Lung (tissue), 11 donors: ENCODE measurements at regions not wholly inside any gene's neighbourhood (a gene's known extent, or its start where the extent isn't known, plus 50 kb on each side); places are given as distances from the start of the nearest gene placed in this dataset.

Experiments used
- ATAC-seq: fragments of 200-7000 bp; cut with Tn5 transposase; one replicate; pipeline ENCODE4 v1.9.1; 2020; ENCODE audit warnings: moderate number of reproducible peaks; ENCODE audit not compliant: insufficient read depth, low FRiP score
- DNase-seq, 3 donors: peaks; one replicate each; pipeline ENCODE4 v3.0.0-alpha.2; 2013 to 2017
- H3K27ac ChIP-seq, 2 donors: one replicate each; pipeline ENCODE4 v1.5.1; 2013; ENCODE audit warnings: mild to moderate bottlenecking in 2 of 2, moderate library complexity in 2 of 2, control low read depth in 1 of 2, inconsistent platforms in 1 of 2, low read depth in 1 of 2, low read length in 1 of 2
- H3K27me3 ChIP-seq, 3 donors: one replicate each; pipeline ENCODE4 v1.5.1; 2013; ENCODE audit warnings: low read length in 2 of 3; ENCODE audit not compliant: control insufficient read depth in 3 of 3, insufficient read depth in 3 of 3
- H3K36me3 ChIP-seq, 4 donors: one replicate each; pipeline ENCODE4 v1.5.1; 2013; ENCODE audit warnings: low read length in 4 of 4, mild to moderate bottlenecking in 1 of 4, moderate library complexity in 1 of 4; ENCODE audit not compliant: control insufficient read depth in 4 of 4, insufficient read depth in 4 of 4
- H3K4me1 ChIP-seq, 5 donors: one replicate each; pipeline ENCODE4 v1.5.1; 2013; ENCODE audit warnings: low read length in 5 of 5, mild to moderate bottlenecking in 2 of 5, moderate library complexity in 1 of 5; ENCODE audit not compliant: control insufficient read depth in 5 of 5, insufficient read depth in 5 of 5
- H3K4me3 ChIP-seq: one replicate; pipeline ENCODE4 v1.5.1; 2013; ENCODE audit warnings: mild to moderate bottlenecking, control low read depth, moderate library complexity
- H3K9ac ChIP-seq, 2 donors: one replicate each; pipeline ENCODE4 v1.5.1; 2013; ENCODE audit warnings: low read length in 2 of 2, control low read depth in 1 of 2; ENCODE audit not compliant: insufficient read depth in 1 of 2
- H3K9me3 ChIP-seq, 4 donors: one replicate each; pipeline ENCODE4 v1.5.1; 2013; ENCODE audit warnings: low read length in 3 of 4, mild to moderate bottlenecking in 1 of 4, moderate library complexity in 1 of 4; ENCODE audit not compliant: control insufficient read depth in 4 of 4, insufficient read depth in 3 of 4
- WGBS, 2 donors: extraction: QIAGEN DNeasy Blood & Tissue Kit; methylation state at CpG; one replicate each; pipeline ENCODE4 v1.1.7; 2013; 5-methylcytosine and 5-hydroxymethylcytosine counted together
- TF ChIP-seq, protein P1 (sequence below): IDR thresholded peaks from 2 replicates; pipeline ENCODE4 v1.5.1; 2012; ENCODE audit warnings: mild to moderate bottlenecking; ENCODE audit errors: control extremely low read depth, extremely low read depth
- donor health status: control.
- donor health status: control.
- donor health status: Bipolar disorder and iron deficiency.
- donor health status: healthy.
- donor health status: DM: yes; HTN: yes; CAD: no.

- no peak overlapping the region for H3K9ac ChIP-seq
- no peaks in the 10 kb centered on the region for H3K4me1 ChIP-seq
- H3K27ac ChIP-seq: no peak overlapping the region
- no peaks in the 10 kb centered on the region for H3K36me3 ChIP-seq
- DNase-seq (no peak), ATAC-seq (no peak)
- H3K27me3 ChIP-seq: no peaks in the 10 kb centered on the region
- H3K4me3 ChIP-seq: no peak overlapping the region
- peaks cover 0 to 2% (median 0%) of the 10 kb centered on the region in 4 donors for H3K9me3 ChIP-seq
- TF ChIP-seq, protein P1, sequence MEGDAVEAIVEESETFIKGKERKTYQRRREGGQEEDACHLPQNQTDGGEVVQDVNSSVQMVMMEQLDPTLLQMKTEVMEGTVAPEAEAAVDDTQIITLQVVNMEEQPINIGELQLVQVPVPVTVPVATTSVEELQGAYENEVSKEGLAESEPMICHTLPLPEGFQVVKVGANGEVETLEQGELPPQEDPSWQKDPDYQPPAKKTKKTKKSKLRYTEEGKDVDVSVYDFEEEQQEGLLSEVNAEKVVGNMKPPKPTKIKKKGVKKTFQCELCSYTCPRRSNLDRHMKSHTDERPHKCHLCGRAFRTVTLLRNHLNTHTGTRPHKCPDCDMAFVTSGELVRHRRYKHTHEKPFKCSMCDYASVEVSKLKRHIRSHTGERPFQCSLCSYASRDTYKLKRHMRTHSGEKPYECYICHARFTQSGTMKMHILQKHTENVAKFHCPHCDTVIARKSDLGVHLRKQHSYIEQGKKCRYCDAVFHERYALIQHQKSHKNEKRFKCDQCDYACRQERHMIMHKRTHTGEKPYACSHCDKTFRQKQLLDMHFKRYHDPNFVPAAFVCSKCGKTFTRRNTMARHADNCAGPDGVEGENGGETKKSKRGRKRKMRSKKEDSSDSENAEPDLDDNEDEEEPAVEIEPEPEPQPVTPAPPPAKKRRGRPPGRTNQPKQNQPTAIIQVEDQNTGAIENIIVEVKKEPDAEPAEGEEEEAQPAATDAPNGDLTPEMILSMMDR: no peak
Observed at GRCh38 chr4:26214994-26215393, 105.8 kb upstream of the RBPJ start.

DNA sequence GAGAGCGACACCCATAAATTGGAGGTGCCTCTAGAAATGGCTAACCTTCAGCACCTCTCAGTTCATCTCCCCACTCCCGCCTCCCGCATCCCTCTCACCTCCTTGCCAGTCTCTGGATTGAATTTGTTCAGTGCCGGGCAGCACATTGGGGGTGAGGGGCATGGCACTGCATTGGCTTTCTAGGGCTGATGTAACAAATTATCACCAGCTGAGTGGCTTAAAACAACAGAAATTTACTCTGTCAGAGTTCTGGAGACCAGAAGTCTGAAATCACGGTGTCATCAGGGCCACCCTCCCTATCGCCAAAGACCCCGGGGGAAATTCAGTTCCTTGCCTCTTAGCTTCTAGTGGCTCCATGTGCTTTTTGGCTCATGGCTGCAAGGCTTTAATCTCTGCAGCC lies 105.1 kb upstream of the RBPJ start:
- ATAC-seq (no peak), DNase-seq (no peak)
- Histone ChIP-seq H3K9me3 (peaks cover 0 to 2% (median 0%) of the 10 kb centered on the region in 4 donors), H3K27ac (no peak overlapping the region), H3K36me3 (no peaks in the 10 kb centered on the region), H3K9ac (no peak overlapping the region), H3K4me3 (no peak overlapping the region), H3K4me1 (no peaks in the 10 kb centered on the region), H3K27me3 (no peaks in the 10 kb centered on the region)
- TF ChIP-seq, protein P1: no peak
- 77 to 92% methylated on average over 7 of the region's 7 CpGs for WGBS, 2 donors

GRCh38 chr4:26217481-26217880 lies 103.3 kb upstream of the RBPJ start:
- no peak overlapping the region for H3K9ac ChIP-seq
- no peaks in the 10 kb centered on the region for H3K27me3 ChIP-seq
- H3K4me3 ChIP-seq: no peak overlapping the region
- H3K27ac ChIP-seq: no peak overlapping the region
- ATAC-seq: no peak
- WGBS, 2 donors: 93 to 94% methylated on average over 6 of the region's 6 CpGs
- no peaks in the 10 kb centered on the region for H3K4me1 ChIP-seq
- H3K36me3 ChIP-seq: no peaks in the 10 kb centered on the region
- H3K9me3 ChIP-seq: peaks cover 0 to 2% (median 0%) of the 10 kb centered on the region in 4 donors
- no peak for DNase-seq
- TF ChIP-seq, protein P1: no peak

GRCh38 chr4:26217961-26218676 lies 102.7 kb upstream of the RBPJ start:
- DNase-seq (no peak), ATAC-seq (peak; percentile 36)
- peaks cover 0 to 2% (median 0%) of the 10 kb centered on the region in 4 donors for H3K9me3 ChIP-seq
- H3K27me3 ChIP-seq: no peaks in the 10 kb centered on the region
- WGBS, 2 donors: 61 to 68% methylated on average over 16 of the region's 16 CpGs
- no peaks in the 10 kb centered on the region for H3K36me3 ChIP-seq
- no peak overlapping the region for H3K9ac ChIP-seq
- H3K4me1 ChIP-seq: no peaks in the 10 kb centered on the region
- TF ChIP-seq, protein P1: no peak
- H3K4me3 ChIP-seq: no peak overlapping the region
- H3K27ac ChIP-seq: peak overlapping the region in 1 of 2 donors; percentile 63
